HCT116 (cell line): ENCODE measurements at regions not wholly inside any gene's neighbourhood (a gene's known extent, or its start where the extent isn't known, plus 50 kb on each side); places are given as distances from the start of the nearest gene placed in this dataset.

Experiments used
- ATAC-seq: fragments of 200-7000 bp; cut with Tn5 transposase; 2 replicates; pipeline ENCODE4 v1.9.1; 2020; ENCODE audit warnings: mild to moderate bottlenecking, moderate library complexity
- BruUV-seq: library from RNA; stranded (reverse); fragments of 400-500 nt; replicated peaks from 2 replicates; lab custom pipeline; 2021; lab: Mats Ljungman, UMichigan
- CTCF ChIA-PET: fragments of 300-600 bp; sonication (Branson Sonifier 250); formaldehyde crosslinking; loops from one replicate; lab custom pipeline; 2021; ENCODE audit warnings: antibody characterized with exemption; lab: Charles Lee
- POLR2A ChIA-PET: fragments of 300-600, 350-600 bp; sonication (Branson Sonifier 250); formaldehyde crosslinking; loops from one replicate; lab custom pipeline; 2021; ENCODE audit warnings: antibody characterized with exemption; lab: Charles Lee
- RAD21 ChIA-PET, 2 experiments: fragments of 300-600 bp; sonication (Branson Sonifier 250); formaldehyde crosslinking; loops; one replicate each; lab custom pipeline; 2023; ENCODE audit warnings: low total read pairs in 2 of 2; ENCODE audit not compliant: uncharacterized antibody in 2 of 2, unreplicated experiment in 2 of 2, low non-redundant PET in 1 of 2; lab: Charles Lee
- DNase-seq: peaks from one replicate; pipeline ENCODE4 v3.0.0-alpha.2; 2010; ENCODE audit warnings: low read depth, low spot score
- H2AFZ ChIP-seq: fragments of 200-600 bp; shearing (Covaris generic), sonication (generic); 2 replicates; pipeline ENCODE4 v1.6.1; 2017; ENCODE audit warnings: low read depth, mixed run types, mixed read lengths, antibody characterized with exemption, low read length; ENCODE audit not compliant: poor library complexity, severe bottlenecking
- H3K27ac ChIP-seq: 2 replicates; pipeline ENCODE4 v1.5.1; 2012; ENCODE audit warnings: low read depth, low read length
- H3K27me3 ChIP-seq: fragments of 200-600 bp; sonication (generic); 2 replicates; pipeline ENCODE4 v1.6.1; 2016; ENCODE audit warnings: mixed run types, low read length, mixed read lengths; ENCODE audit not compliant: insufficient read depth
- H3K36me3 ChIP-seq, 2 experiments: fragments of 200-500 bp in 1 of 2; fragments of 200-600 bp in 1 of 2; sonication (Bioruptor generic) in 1 of 2; sonication (generic) in 1 of 2; 2 replicates each; pipeline versions ENCODE4 v1.5.1 to v1.6.1; 2014 to 2016; ENCODE audit warnings: low read length in 2 of 2, inconsistent platforms in 1 of 2, mixed read lengths in 1 of 2, mixed run types in 1 of 2; ENCODE audit not compliant: insufficient read depth in 2 of 2, control insufficient read depth in 1 of 2
- H3K4me1 ChIP-seq, 2 experiments: fragments of 200-600 bp in 1 of 2; sonication (generic) in 1 of 2; 2 replicates each; pipeline versions ENCODE4 v1.5.1 to v1.6.1; 2012 to 2017; ENCODE audit warnings: low read length in 2 of 2, inconsistent platforms in 1 of 2, mild to moderate bottlenecking in 1 of 2, mixed read lengths in 1 of 2, mixed run types in 1 of 2, moderate library complexity in 1 of 2; ENCODE audit not compliant: insufficient read depth in 2 of 2, control insufficient read depth in 1 of 2
- H3K4me2 ChIP-seq: fragments of 200-600 bp; sonication (generic); 2 replicates; pipeline ENCODE4 v1.6.1; 2017; ENCODE audit warnings: mixed run types, low read length, mixed read lengths
- H3K4me3 ChIP-seq, 2 experiments: fragments of 200-600 bp in 1 of 2; sonication (generic) in 1 of 2; replicated peaks in 1 of 2; 2 replicates each; pipeline ENCODE4 v1.5.1; 2011 to 2016; ENCODE audit warnings: low read length in 2 of 2, control low read depth in 1 of 2, low read depth in 1 of 2, mild to moderate bottlenecking in 1 of 2, mixed read lengths in 1 of 2, mixed run types in 1 of 2
- H3K79me2 ChIP-seq: fragments of 200-600 bp; sonication (generic); 2 replicates; pipeline ENCODE4 v1.6.1; 2017; ENCODE audit warnings: mild to moderate bottlenecking, mixed run types, low read length, moderate library complexity, mixed read lengths; ENCODE audit not compliant: insufficient read depth
- H3K9ac ChIP-seq: fragments of 200-600 bp; sonication (generic); 2 replicates; pipeline ENCODE4 v1.6.1; 2016; ENCODE audit warnings: low read length, mixed read lengths
- H3K9me2 ChIP-seq: fragments of 200-600 bp; sonication (generic), shearing (Covaris generic); 2 replicates; pipeline ENCODE4 v1.6.1; 2017; ENCODE audit warnings: mixed run types, mild to moderate bottlenecking, moderate library complexity; ENCODE audit not compliant: insufficient read depth
- H3K9me3 ChIP-seq, 2 experiments: fragments of 200-500 bp in 1 of 2; fragments of 200-600 bp in 1 of 2; sonication (Bioruptor generic) in 1 of 2; sonication (generic) in 1 of 2; 2 replicates each; pipeline ENCODE4 v1.6.1; 2014 to 2017; ENCODE audit warnings: low read length in 2 of 2, mixed read lengths in 2 of 2, inconsistent platforms in 1 of 2, low read depth in 1 of 2, mild to moderate bottlenecking in 1 of 2, mixed run types in 1 of 2, moderate library complexity in 1 of 2; ENCODE audit not compliant: control insufficient read depth in 1 of 2, insufficient read depth in 1 of 2
- H4K20me1 ChIP-seq: fragments of 200-600 bp; sonication (generic), shearing (Covaris generic); 2 replicates; pipeline ENCODE4 v1.6.1; 2017; ENCODE audit warnings: mixed run types, mild to moderate bottlenecking, moderate library complexity; ENCODE audit not compliant: insufficient read depth
- CBX3 ChIP-seq: IDR thresholded peaks from 2 replicates; pipeline ENCODE4 v1.6.1; 2012; ENCODE audit warnings: low read depth
- CEBPB ChIP-seq: IDR thresholded peaks from 2 replicates; pipeline ENCODE4 v1.6.1; 2012; ENCODE audit warnings: low read depth
- EZH2 ChIP-seq: fragments of 200-600 bp; sonication (generic); IDR thresholded peaks from 2 replicates; pipeline ENCODE4 v1.6.1; 2017; ENCODE audit warnings: antibody characterized with exemption, mixed run types
- EZH2phosphoT487 ChIP-seq: fragments of 200-600 bp; IDR thresholded peaks from 2 replicates; pipeline ENCODE4 v1.6.1; 2018; ENCODE audit warnings: antibody characterized with exemption, borderline replicate concordance
- FOSL1 ChIP-seq: IDR thresholded peaks from 2 replicates; pipeline ENCODE4 v1.6.1; 2012; ENCODE audit warnings: low read depth
- JUND ChIP-seq: IDR thresholded peaks from 2 replicates; pipeline ENCODE4 v1.6.1; 2012
- POLR2A ChIP-seq: IDR thresholded peaks from 2 replicates; pipeline ENCODE4 v1.7.0; 2011; ENCODE audit warnings: borderline replicate concordance; ENCODE audit not compliant: insufficient read depth, insufficient read length; ENCODE audit errors: extremely low read depth
- POLR2AphosphoS5 ChIP-seq: IDR thresholded peaks from 2 replicates; pipeline ENCODE4 v1.6.1; 2011; ENCODE audit warnings: mild to moderate bottlenecking, low read depth, low read length, moderate library complexity
- RAD21 ChIP-seq: IDR thresholded peaks from 2 replicates; pipeline ENCODE4 v1.6.1; 2012; ENCODE audit warnings: low read depth, mild to moderate bottlenecking
- SIN3A ChIP-seq: IDR thresholded peaks from 2 replicates; pipeline ENCODE4 v1.6.1; 2012; ENCODE audit warnings: low read depth
- SP1 ChIP-seq: IDR thresholded peaks from 2 replicates; pipeline ENCODE4 v1.6.1; 2012; ENCODE audit warnings: low read depth
- SRF ChIP-seq: IDR thresholded peaks from 2 replicates; pipeline ENCODE4 v1.6.1; 2012; ENCODE audit warnings: low read depth
- TCF7L2 ChIP-seq: IDR thresholded peaks from 2 replicates; pipeline ENCODE4 v1.7.0; 2011; ENCODE audit warnings: borderline replicate concordance, inconsistent platforms; ENCODE audit not compliant: insufficient read depth, insufficient read length; ENCODE audit errors: extremely low read depth
- YY1 ChIP-seq: IDR thresholded peaks from 2 replicates; pipeline ENCODE4 v1.6.1; 2011; ENCODE audit warnings: low read length, low read depth, moderate library complexity, mild to moderate bottlenecking; ENCODE audit not compliant: insufficient replicate concordance; ENCODE audit errors: extremely low read depth
- ZFX ChIP-seq: fragments of 450-650 bp; IDR thresholded peaks from 2 replicates; pipeline ENCODE4 v1.6.1; 2017
- ZNF274 ChIP-seq: fragments of 200-500 bp; sonication (Bioruptor generic); IDR thresholded peaks from 2 replicates; pipeline ENCODE4 v1.6.1; 2014; ENCODE audit warnings: mild to moderate bottlenecking, low read depth, low read length, inconsistent platforms
- intact Hi-C: fragments of 100-400 bp; cut with micrococcal nuclease; formaldehyde crosslinking; loops from 2 replicates; pipeline ENCODE4 v1.10.0; 2022
- TF ChIP-seq, protein P1 (sequence below): IDR thresholded peaks from 2 replicates; pipeline ENCODE4 v1.6.1; 2012
- TF ChIP-seq, protein P2 (sequence below): IDR thresholded peaks from 2 replicates; pipeline ENCODE4 v1.6.1; 2011; ENCODE audit warnings: mild to moderate bottlenecking, low read length, moderate library complexity; ENCODE audit not compliant: insufficient replicate concordance; ENCODE audit errors: extremely low read depth
- TF ChIP-seq, protein P3 (sequence below): IDR thresholded peaks from 2 replicates; pipeline ENCODE4 v1.6.1; 2012

GRCh38 chr1:14412235-14412634, 186.2 kb upstream of the KAZN start:
- BruUV-seq = no TSS peak
- no peak for DNase-seq
- Histone ChIP-seq H3K27me3 (no peaks in the 10 kb centered on the region), H3K9me2 (no peaks in the 10 kb centered on the region), H3K4me1 (no peaks in the 10 kb centered on the region), H3K4me2 (no peak overlapping the region), H2AFZ (no peak overlapping the region), H4K20me1 (no peaks in the 10 kb centered on the region), H3K4me3 (no peak overlapping the region), H3K27ac (no peak overlapping the region), H3K9me3 (no peaks in the 10 kb centered on the region), H3K36me3 (no peaks in the 10 kb centered on the region), H3K79me2 (no peaks in the 10 kb centered on the region), H3K9ac (no peak overlapping the region)
- no peak for ATAC-seq
- ChIA-PET RAD21 (no interaction called here), POLR2A (no interaction called here), CTCF (no interaction called here)
- no peak for TF ChIP-seq JUND
- TF ChIP-seq RAD21 = no peak
- intact Hi-C loops = no loop called here

DNA sequence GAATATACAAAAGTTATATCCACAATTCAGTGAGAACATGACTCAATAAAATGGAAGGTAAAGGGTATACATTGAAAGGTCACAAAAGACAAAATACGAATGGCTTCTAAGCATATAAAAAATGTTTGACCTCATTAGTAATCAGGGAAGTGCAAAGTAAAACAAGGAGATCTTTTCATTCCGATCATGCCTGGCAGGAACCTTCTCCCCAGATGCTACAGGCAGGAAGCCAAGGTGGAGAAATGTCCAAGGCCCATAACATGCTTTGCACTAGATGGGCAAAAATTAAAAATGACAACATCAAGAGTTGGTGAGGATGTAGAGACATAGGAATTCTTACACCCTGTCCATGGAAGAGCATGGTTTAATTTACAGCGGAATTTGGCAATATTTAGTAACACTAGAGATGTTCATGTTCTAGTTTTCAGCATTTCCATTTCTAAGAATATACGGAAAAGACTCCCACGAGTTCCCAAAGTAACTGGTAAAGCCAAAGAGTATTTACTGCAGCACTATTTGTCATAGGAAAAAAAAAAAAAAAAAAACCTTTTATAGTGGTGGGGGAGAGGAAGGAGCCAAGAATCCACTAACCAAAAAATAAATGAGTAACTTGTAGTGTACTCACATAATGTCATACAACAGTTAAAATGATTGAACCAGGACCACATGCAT, 184.5 kb upstream of the KAZN start:
- BruUV-seq = no TSS peak
- H3K27ac ChIP-seq = no peak overlapping the region
- 0 out of 2 replicates have a peak, but pooled peaks cover 3% of the 10 kb centered on the region for H3K27me3 ChIP-seq
- H3K9me2 ChIP-seq = no peaks in the 10 kb centered on the region
- H3K4me3 ChIP-seq = no peak overlapping the region
- no peaks in the 10 kb centered on the region for H4K20me1 ChIP-seq
- no peak overlapping the region for H2AFZ ChIP-seq
- ATAC-seq (no peak), DNase-seq (no peak)
- intact Hi-C loops = no loop called here
- no peaks in the 10 kb centered on the region for H3K79me2 ChIP-seq
- no peak overlapping the region for H3K9ac ChIP-seq
- CTCF ChIA-PET = no interaction called here
- no peaks in the 10 kb centered on the region for H3K36me3 ChIP-seq
- POLR2A ChIA-PET = no interaction called here
- H3K9me3 ChIP-seq = no peaks in the 10 kb centered on the region
- no peak overlapping the region for H3K4me2 ChIP-seq
- no peaks in the 10 kb centered on the region for H3K4me1 ChIP-seq
- RAD21 ChIA-PET = no interaction called here
- TF ChIP-seq CBX3 (no peak), EZH2phosphoT487 (no peak), ZNF274 (no peak), YY1 (no peak), CEBPB (no peak), SP1 (no peak), SIN3A (no peak), POLR2A (no peak), TCF7L2 (no peak), SRF (no peak), ZFX (no peak), FOSL1 (no peak), EZH2 (no peak), POLR2AphosphoS5 (no peak)
- TF ChIP-seq, protein P1, sequence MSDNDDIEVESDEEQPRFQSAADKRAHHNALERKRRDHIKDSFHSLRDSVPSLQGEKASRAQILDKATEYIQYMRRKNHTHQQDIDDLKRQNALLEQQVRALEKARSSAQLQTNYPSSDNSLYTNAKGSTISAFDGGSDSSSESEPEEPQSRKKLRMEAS = no peak
- TF ChIP-seq, protein P2, sequence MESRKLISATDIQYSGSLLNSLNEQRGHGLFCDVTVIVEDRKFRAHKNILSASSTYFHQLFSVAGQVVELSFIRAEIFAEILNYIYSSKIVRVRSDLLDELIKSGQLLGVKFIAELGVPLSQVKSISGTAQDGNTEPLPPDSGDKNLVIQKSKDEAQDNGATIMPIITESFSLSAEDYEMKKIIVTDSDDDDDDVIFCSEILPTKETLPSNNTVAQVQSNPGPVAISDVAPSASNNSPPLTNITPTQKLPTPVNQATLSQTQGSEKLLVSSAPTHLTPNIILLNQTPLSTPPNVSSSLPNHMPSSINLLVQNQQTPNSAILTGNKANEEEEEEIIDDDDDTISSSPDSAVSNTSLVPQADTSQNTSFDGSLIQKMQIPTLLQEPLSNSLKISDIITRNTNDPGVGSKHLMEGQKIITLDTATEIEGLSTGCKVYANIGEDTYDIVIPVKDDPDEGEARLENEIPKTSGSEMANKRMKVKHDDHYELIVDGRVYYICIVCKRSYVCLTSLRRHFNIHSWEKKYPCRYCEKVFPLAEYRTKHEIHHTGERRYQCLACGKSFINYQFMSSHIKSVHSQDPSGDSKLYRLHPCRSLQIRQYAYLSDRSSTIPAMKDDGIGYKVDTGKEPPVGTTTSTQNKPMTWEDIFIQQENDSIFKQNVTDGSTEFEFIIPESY = no peak
- TF ChIP-seq, protein P3, sequence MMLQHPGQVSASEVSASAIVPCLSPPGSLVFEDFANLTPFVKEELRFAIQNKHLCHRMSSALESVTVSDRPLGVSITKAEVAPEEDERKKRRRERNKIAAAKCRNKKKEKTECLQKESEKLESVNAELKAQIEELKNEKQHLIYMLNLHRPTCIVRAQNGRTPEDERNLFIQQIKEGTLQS = no peak
